ENCODE measurements at regions not wholly inside any gene's neighbourhood (a gene's known extent, or its start where the extent isn't known, plus 50 kb on each side); places are given as distances from the start of the nearest gene placed in this dataset.

- no peaks in the 10 kb centered on the region for H3K27me3 ChIP-seq (ENCODE audit: control insufficient read depth in 2 of 2, insufficient read depth in 2 of 2, low read length in 2 of 2)
- no peaks in the 10 kb centered on the region for H3K79me2 ChIP-seq (ENCODE audit: insufficient read depth, low read length)
- no peak for DNase-seq
- no peak for TF ChIP-seq CTCF (IDR thresholded peaks at IDR 0.05)
- H4K20me1 ChIP-seq (ENCODE audit: insufficient read depth, low read length): no peaks in the 10 kb centered on the region
- H3K9ac ChIP-seq (ENCODE audit: insufficient read depth, low read length, poor library complexity, severe bottlenecking): no peak overlapping the region
- no peak overlapping the region for H2AFZ ChIP-seq (ENCODE audit: insufficient read depth, low read depth, low read length, poor library complexity, severe bottlenecking)
- H3K4me3 ChIP-seq (replicated peaks in 1 of 3; ENCODE audit: low read depth in 2 of 3, low read length in 3 of 3): no peak overlapping the region
- Mint-ChIP-seq H3K36me3 (no peaks in the 10 kb centered on the region), H3K9me3 (peaks cover 0 to 5% (median 0%) of the 10 kb centered on the region in 7 donors), H3K4me1 (no peaks in the 10 kb centered on the region), H3K27ac (no peak overlapping the region), H3K27me3 (ENCODE audit: low read depth in 3 of 3) (no peaks in the 10 kb centered on the region), H3K4me3 (no peak overlapping the region)
- H3K4me1 ChIP-seq (ENCODE audit: control insufficient read depth in 1 of 2, insufficient read depth in 2 of 2, low read length in 2 of 2): no peaks in the 10 kb centered on the region
- peaks cover 6 to 9% of the 10 kb centered on the region in 2 donors for H3K9me3 ChIP-seq (replicated peaks in 1 of 2; ENCODE audit: control insufficient read depth in 1 of 2, insufficient read depth in 1 of 2, low read length in 2 of 2)
- intact Hi-C loops (cut with micrococcal nuclease): no loop called here
- H3K27ac ChIP-seq (ENCODE audit: low read depth in 1 of 2, low read length in 2 of 2): no peak overlapping the region
- 100% methylated on average over 2 of the region's 2 CpGs for WGBS (ENCODE audit: insufficient coverage)
- no peak overlapping the region for H3K4me2 ChIP-seq (replicated peaks; ENCODE audit: extremely low read depth, low read length, poor library complexity, severe bottlenecking)
- H3K36me3 ChIP-seq (replicated peaks in 1 of 2; ENCODE audit: control insufficient read depth in 1 of 2, insufficient read depth in 2 of 2, low read length in 2 of 2): no peaks in the 10 kb centered on the region
Measured at GRCh38 chr4:97500423-97500822, 642.9 kb downstream of the STPG2 start.

- H3K9ac ChIP-seq (ENCODE audit: insufficient read depth, low read length, poor library complexity, severe bottlenecking): no peak overlapping the region
- no peaks in the 10 kb centered on the region for H4K20me1 ChIP-seq (ENCODE audit: insufficient read depth, low read length)
- no peaks in the 10 kb centered on the region for H3K4me1 ChIP-seq (ENCODE audit: control insufficient read depth in 1 of 2, insufficient read depth in 2 of 2, low read length in 2 of 2)
- TF ChIP-seq CTCF (IDR thresholded peaks at IDR 0.05): no peak
- DNase-seq: no peak
- H3K79me2 ChIP-seq (ENCODE audit: insufficient read depth, low read length): no peaks in the 10 kb centered on the region
- no peak overlapping the region for H3K4me2 ChIP-seq (replicated peaks; ENCODE audit: extremely low read depth, low read length, poor library complexity, severe bottlenecking)
- no peaks in the 10 kb centered on the region for H3K36me3 ChIP-seq (replicated peaks in 1 of 2; ENCODE audit: control insufficient read depth in 1 of 2, insufficient read depth in 2 of 2, low read length in 2 of 2)
- Mint-ChIP-seq H3K27ac (no peak overlapping the region), H3K4me3 (no peak overlapping the region), H3K36me3 (no peaks in the 10 kb centered on the region), H3K27me3 (ENCODE audit: low read depth in 3 of 3) (no peaks in the 10 kb centered on the region), H3K4me1 (no peaks in the 10 kb centered on the region), H3K9me3 (peaks cover 0 to 2% (median 0%) of the 10 kb centered on the region in 7 donors)
- H3K27me3 ChIP-seq (ENCODE audit: control insufficient read depth in 2 of 2, insufficient read depth in 2 of 2, low read length in 2 of 2): no peaks in the 10 kb centered on the region
- H3K27ac ChIP-seq (ENCODE audit: low read depth in 1 of 2, low read length in 2 of 2): no peak overlapping the region
- no peak overlapping the region for H3K4me3 ChIP-seq (replicated peaks in 1 of 3; ENCODE audit: low read depth in 2 of 3, low read length in 3 of 3)
- intact Hi-C loops (cut with micrococcal nuclease): no loop called here
- H3K9me3 ChIP-seq (replicated peaks in 1 of 2; ENCODE audit: control insufficient read depth in 1 of 2, insufficient read depth in 1 of 2, low read length in 2 of 2): peaks cover 0 to 6% of the 10 kb centered on the region in 2 donors
- no peak overlapping the region for H2AFZ ChIP-seq (ENCODE audit: insufficient read depth, low read depth, low read length, poor library complexity, severe bottlenecking)
Measured at GRCh38 chr4:97504713-97505112, 638.6 kb downstream of the STPG2 start.
